ENCODE measurements at regions not wholly inside any gene's neighbourhood (a gene's known extent, or its start where the extent isn't known, plus 50 kb on each side); places are given as distances from the start of the nearest gene placed in this dataset.

GRCh38 chr18:46281185-46282176 lies 177.3 kb downstream of the HAUS1 start:
- TF ChIP-seq ARNTL (CRISPR knock-in tag; IDR thresholded peaks at IDR 0.05; ENCODE audit: borderline replicate concordance, low read depth) (no peak), SNAI2 (CRISPR knock-in tag; IDR thresholded peaks at IDR 0.05) (no peak), ZNF8 (CRISPR knock-in tag; IDR thresholded peaks at IDR 0.05) (no peak), ZNF565 (CRISPR knock-in tag; conservative IDR thresholded peaks at IDR 0.05; ENCODE audit: low read depth) (no peak), TOX (CRISPR knock-in tag; IDR thresholded peaks at IDR 0.05; ENCODE audit: borderline replicate concordance) (no peak), OSR1 (CRISPR knock-in tag; IDR thresholded peaks at IDR 0.05) (no peak), ESRRG (CRISPR knock-in tag; IDR thresholded peaks at IDR 0.05) (no peak), PPARA (CRISPR knock-in tag; IDR thresholded peaks at IDR 0.05; ENCODE audit: borderline replicate concordance) (no peak), CSRNP3 (CRISPR knock-in tag; IDR thresholded peaks at IDR 0.05) (no peak), ISL1 (CRISPR knock-in tag; IDR thresholded peaks at IDR 0.05) (no peak), CREB5 (CRISPR knock-in tag; IDR thresholded peaks at IDR 0.05; ENCODE audit: low read depth) (no peak), ZFP30 (CRISPR knock-in tag; IDR thresholded peaks at IDR 0.05) (no peak), GLIS3 (CRISPR knock-in tag; IDR thresholded peaks at IDR 0.05) (no peak), PATZ1 (CRISPR knock-in tag; IDR thresholded peaks at IDR 0.05; ENCODE audit: borderline replicate concordance) (no peak), TSHZ2 (CRISPR knock-in tag; IDR thresholded peaks at IDR 0.05) (no peak), CSDC2 (CRISPR knock-in tag; IDR thresholded peaks at IDR 0.05) (no peak)
- peak; percentile 85 for ATAC-seq

DNA sequence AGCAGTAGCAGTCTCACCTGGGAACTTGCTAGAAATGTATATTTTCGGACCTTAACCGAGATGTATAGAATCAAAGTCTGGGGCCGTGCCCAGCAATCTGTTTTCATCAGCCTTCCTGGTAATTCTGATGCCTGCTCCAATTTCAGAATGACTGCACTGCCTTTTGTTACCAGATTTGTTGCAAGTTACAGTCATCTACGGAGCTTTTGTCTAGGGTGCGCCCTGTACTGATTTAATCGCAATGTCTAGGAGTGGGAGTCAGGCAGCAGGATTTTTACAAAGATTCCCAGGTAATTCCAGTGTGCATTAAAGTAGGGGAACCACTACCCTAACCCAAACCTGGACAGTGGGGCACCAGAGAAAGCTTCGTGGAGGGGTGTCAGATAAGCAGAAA lies 178.0 kb downstream of the HAUS1 start:
- no peak for ATAC-seq
- no peak for TF ChIP-seq ZNF70 (CRISPR knock-in tag; IDR thresholded peaks at IDR 0.05)
- no peak for TF ChIP-seq ZC3H10 (CRISPR knock-in tag; IDR thresholded peaks at IDR 0.05)
- no peak for TF ChIP-seq POU6F1 (CRISPR knock-in tag; IDR thresholded peaks at IDR 0.05; ENCODE audit: borderline replicate concordance, low read depth)
- TF ChIP-seq ZNF8 (CRISPR knock-in tag; IDR thresholded peaks at IDR 0.05), result no peak
- no peak for TF ChIP-seq PATZ1 (CRISPR knock-in tag; IDR thresholded peaks at IDR 0.05; ENCODE audit: borderline replicate concordance)
- no peak for TF ChIP-seq ISL1 (CRISPR knock-in tag; IDR thresholded peaks at IDR 0.05)
- TF ChIP-seq TSHZ2 (CRISPR knock-in tag; IDR thresholded peaks at IDR 0.05), result no peak

Measured in SK-N-SH treated with all-trans-retinoic acid at 6 μM for 48 hours (cell line).